Heart right ventricle (tissue), 16 donors: ENCODE measurements at regions not wholly inside any gene's neighbourhood (a gene's known extent, or its start where the extent isn't known, plus 50 kb on each side); places are given as distances from the start of the nearest gene placed in this dataset.

ENCODE experiments used
- ATAC-seq, 8 donors: fragments of 200-7000 bp; cut with Tn5 transposase; one replicate each; pipeline ENCODE4 v1.9.1; 2020; ENCODE audit warnings: mild to moderate bottlenecking in 8 of 8, moderate library complexity in 8 of 8, moderate number of reproducible peaks in 1 of 8
- DNase-seq, 2 donors: peaks; one replicate each; pipeline ENCODE4 v3.0.0-alpha.2; 2020
- H3K27ac ChIP-seq, 10 donors: fragments of 200-600 bp; sonication (generic) in 2 of 10; one replicate each; pipeline versions ENCODE4 v1.5.0 to v1.8.0; 2020 to 2022; ENCODE audit warnings: mild to moderate bottlenecking in 3 of 10
- H3K27me3 ChIP-seq, 7 donors: fragments of 200-600 bp; one replicate each; pipeline ENCODE4 v1.8.0; 2021 to 2022; ENCODE audit warnings: mild to moderate bottlenecking in 2 of 7
- H3K36me3 ChIP-seq, 9 donors: fragments of 200-600 bp; sonication (generic) in 1 of 9; one replicate each; pipeline versions ENCODE4 v1.5.0 to v1.8.0; 2020 to 2022; ENCODE audit warnings: mild to moderate bottlenecking in 2 of 9
- H3K4me1 ChIP-seq, 9 donors: fragments of 200-600 bp; sonication (generic) in 1 of 9; one replicate each; pipeline versions ENCODE4 v1.5.0 to v1.8.0; 2020 to 2022; ENCODE audit warnings: mild to moderate bottlenecking in 4 of 9
- H3K4me3 ChIP-seq, 10 donors: fragments of 200-600 bp; sonication (generic) in 2 of 10; one replicate each; pipeline versions ENCODE4 v1.5.0 to v1.8.0; 2020 to 2022; ENCODE audit warnings: mild to moderate bottlenecking in 7 of 10, moderate library complexity in 2 of 10
- H3K9me3 ChIP-seq, 11 donors: fragments of 200-600 bp in 10 of 11; sonication (generic) in 2 of 11; one replicate each; pipeline versions ENCODE4 v1.5.0 to v1.8.0; 2013 to 2022; ENCODE audit warnings: mild to moderate bottlenecking in 2 of 11, control low read depth in 1 of 11, moderate library complexity in 1 of 11
- CTCF ChIP-seq, 9 donors: fragments of 200-600 bp; sonication (generic) in 2 of 9; IDR thresholded peaks; one replicate each; pipeline versions ENCODE4 v1.5.0 to v1.8.0; 2021 to 2022; ENCODE audit warnings: antibody characterized with exemption in 9 of 9, mild to moderate bottlenecking in 5 of 9, moderate library complexity in 1 of 9
- WGBS, 2 donors: extraction: QIAGEN DNeasy Blood & Tissue Kit; methylation state at CpG; one replicate each; pipeline ENCODE4 v1.1.7; 2013; ENCODE audit warnings: inconsistent platforms in 1 of 2; 5-methylcytosine and 5-hydroxymethylcytosine counted together
- intact Hi-C, 10 donors: fragments of 100-400 bp; cut with DNase I; formaldehyde crosslinking; loops; one replicate each; pipeline versions ENCODE4 v1.11.1 to v1.14.2; 2022
- donor health status: Arrhythmogenic right ventricular cardiomyopathy.
- donor health status: ischemic (EF 13 %, LVEDD 7.1; RV severe dilation, severe dysfunction).
- donor health status: healthy with polysubstance abuse.
- donor health status: DM: no; HTN: yes; CAD: no.
- donor health status: DM: no; HTN: no; CAD: no.
- donor health status: ischemic (EF 25% LVEDD 6.9; RV normal size, moderate dysfunction).
- donor health status: ischemic (EF 25% LVEDD 5.7; RV mildly dilated, moderate dysfunction).
- donor health status: healthy.
- donor health status: DM: yes; HTN: yes; CAD: no.
- donor health status: Ischemic cardiomyopathy.
- donor health status: ischemic (EF 35%, LVEDD 5.7; RV mildly dilated, moderate dysfunction).
- donor health status: nonischemic (EF 11% LVEDD 7.7; RV severe dilation, severe dysfunction).
- donor health status: DM: yes; HTN: yes; CAD: no.
- donor health status: PGD.
- donor health status: ischemic (EF 29% LVEDD 5.4; RV normal size, mild dysfunction).
- donor health status: nonischemic (EF 23%, LVEDD 6.1; RV moderate dilation, normal function).

GRCh38 chr7:54483523-54483922 is 58.7 kb upstream of the VSTM2A start:
- 57 to 61% methylated on average over 3 of the region's 3 CpGs for WGBS, 2 donors
- ATAC-seq (no peak), DNase-seq (no peak)
- Histone ChIP-seq H3K4me1 (no peaks in the 10 kb centered on the region), H3K9me3 (peaks cover 0 to 7% (median 0%) of the 10 kb centered on the region in 11 donors), H3K4me3 (no peak overlapping the region), H3K36me3 (no peaks in the 10 kb centered on the region), H3K27ac (no peak overlapping the region), H3K27me3 (no peaks in the 10 kb centered on the region)
- TF ChIP-seq CTCF (IDR thresholded peaks at IDR 0.05) = no peak
- intact Hi-C loops = no loop called here

- Histone ChIP-seq H3K4me3 (no peak overlapping the region), H3K4me1 (no peaks in the 10 kb centered on the region), H3K27ac (no peak overlapping the region), H3K27me3 (no peaks in the 10 kb centered on the region), H3K36me3 (no peaks in the 10 kb centered on the region), H3K9me3 (peaks cover 0 to 9% (median 0%) of the 10 kb centered on the region in 11 donors)
- intact Hi-C loops = no loop called here
- DNase-seq = no peak
- ATAC-seq = no peak
- WGBS, 2 donors = 66 to 69% methylated on average over 1 of the region's 1 CpG
- TF ChIP-seq CTCF (IDR thresholded peaks at IDR 0.05) = no peak
Observed at GRCh38 chr7:54485044-54485443, 57.1 kb upstream of the VSTM2A start.
